GM19452 (cell line): ENCODE measurements at regions not wholly inside any gene's neighbourhood (a gene's known extent, or its start where the extent isn't known, plus 50 kb on each side); places are given as distances from the start of the nearest gene placed in this dataset.

ENCODE experiments used
- ATAC-seq: cut with Tn5 transposase; IDR thresholded peaks from one replicate; pipeline ENCODE4 v1.9.1; 2021; ENCODE audit not compliant: unreplicated experiment

DNA sequence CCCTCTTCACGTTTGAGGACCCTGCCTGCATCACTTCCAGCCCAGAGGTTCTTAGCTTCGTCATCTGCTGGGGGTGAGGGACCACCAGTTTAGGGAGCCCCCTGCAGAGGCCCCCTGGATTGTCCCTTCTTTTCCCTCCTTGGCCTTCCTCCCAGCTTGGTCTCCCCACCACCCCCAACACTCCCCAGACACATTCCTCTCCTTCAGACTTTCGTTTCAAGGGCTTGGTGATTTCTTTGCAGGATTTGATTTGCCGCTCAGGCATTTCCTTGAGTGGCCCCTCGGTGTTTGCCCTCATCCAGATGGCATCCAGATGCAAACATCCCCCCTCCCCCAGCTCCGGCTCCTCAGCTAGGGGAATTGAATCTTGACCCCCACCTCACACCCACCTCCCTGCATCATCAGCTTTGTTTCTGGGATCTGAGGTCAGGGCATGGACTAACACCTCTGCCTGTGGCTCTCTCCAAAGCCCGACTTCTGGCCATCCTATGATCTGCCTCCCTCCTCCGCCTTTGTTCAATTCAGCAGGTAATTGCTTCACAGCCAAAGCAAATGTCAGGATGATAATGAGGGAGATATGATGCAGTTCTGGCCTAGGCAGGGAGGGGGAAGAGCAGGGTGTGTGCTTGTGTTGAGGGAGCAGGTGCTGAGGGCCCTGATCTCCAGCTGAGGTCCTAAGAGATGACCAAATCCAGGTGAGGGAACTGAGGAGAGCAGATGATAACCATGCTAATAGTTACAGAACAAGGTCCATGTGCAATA, 141.5 kb downstream of the VEGFA start:
- no peak for ATAC-seq

DNA sequence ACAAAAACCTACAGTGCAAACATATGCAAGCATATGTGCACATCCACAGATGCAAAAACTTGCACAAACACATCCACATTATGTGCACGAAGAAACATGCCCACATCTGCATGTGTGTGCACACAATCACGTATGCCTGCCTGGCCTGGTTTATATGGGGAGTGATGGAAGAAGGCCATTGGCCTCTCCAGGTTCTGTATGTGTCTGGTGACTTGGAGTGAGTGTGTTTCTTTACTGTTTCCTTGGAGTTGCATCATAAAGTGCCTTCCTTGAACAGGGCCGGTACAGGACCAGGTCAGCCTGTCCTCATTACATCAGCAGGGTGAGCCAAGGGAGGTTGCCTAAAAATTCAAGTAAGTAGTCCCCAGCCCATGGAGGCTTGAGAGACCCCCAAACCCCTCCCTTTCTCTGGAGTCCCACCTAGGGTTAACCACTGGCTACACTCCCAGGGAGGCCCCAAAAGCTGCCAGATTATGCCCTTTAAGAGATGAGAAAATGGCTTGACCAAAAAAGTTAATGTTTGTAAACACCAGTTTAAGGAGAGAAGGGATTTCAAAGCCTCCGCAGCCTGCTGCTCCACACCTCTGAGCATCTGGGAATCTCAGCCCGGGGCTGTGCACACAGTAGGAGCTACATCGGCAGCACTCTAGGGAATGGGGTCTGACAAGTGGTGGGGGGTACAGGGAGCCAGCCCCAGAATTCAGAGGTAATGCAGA, 140.8 kb downstream of the VEGFA start:
- ATAC-seq = no peak

- no peak for ATAC-seq
Observed at GRCh38 chr6:43910149-43910637, 140.2 kb downstream of the VEGFA start.

DNA sequence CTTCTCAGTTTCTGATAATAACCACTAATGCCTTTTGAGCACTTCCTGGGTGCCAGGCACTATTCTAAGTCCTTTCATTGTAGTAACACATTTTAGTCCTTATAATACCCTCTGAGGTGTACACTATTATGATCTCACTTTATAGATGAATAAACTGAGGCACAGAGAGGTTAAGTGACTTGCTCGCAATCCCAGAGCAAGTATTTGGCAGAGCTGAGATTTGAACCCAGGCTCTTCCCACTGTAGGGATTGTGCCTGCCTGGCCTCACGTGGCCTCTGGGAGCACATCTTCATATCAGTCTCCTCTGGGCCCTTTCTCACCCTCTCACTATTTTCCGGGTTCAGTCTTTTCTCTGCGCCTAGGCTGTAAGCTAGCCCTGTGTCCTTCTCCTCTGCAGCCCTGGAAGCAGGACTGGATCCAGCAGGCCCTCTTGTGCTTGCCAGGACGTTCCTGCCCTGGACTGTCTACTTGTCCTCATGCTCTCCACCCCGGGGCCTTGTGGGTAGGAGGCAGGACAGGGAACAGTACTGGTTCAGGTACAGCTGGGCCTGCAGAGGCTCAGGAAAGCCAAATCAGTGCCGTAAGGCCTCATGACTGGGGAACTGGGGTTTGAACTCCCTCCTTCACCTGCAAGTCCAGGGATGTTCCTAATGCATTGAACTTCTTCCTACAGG, 139.6 kb downstream of the VEGFA start:
- no peak for ATAC-seq

GRCh38 chr6:43907789-43908472, 137.9 kb downstream of the VEGFA start:
- ATAC-seq = no peak

- no peak for ATAC-seq
Observed at GRCh38 chr6:43907312-43907711, 137.3 kb downstream of the VEGFA start.

GRCh38 chr6:43904311-43905123, 134.5 kb downstream of the VEGFA start:
- no peak for ATAC-seq

- ATAC-seq = no peak
Observed at GRCh38 chr6:43903739-43904290, 133.8 kb downstream of the VEGFA start.

DNA sequence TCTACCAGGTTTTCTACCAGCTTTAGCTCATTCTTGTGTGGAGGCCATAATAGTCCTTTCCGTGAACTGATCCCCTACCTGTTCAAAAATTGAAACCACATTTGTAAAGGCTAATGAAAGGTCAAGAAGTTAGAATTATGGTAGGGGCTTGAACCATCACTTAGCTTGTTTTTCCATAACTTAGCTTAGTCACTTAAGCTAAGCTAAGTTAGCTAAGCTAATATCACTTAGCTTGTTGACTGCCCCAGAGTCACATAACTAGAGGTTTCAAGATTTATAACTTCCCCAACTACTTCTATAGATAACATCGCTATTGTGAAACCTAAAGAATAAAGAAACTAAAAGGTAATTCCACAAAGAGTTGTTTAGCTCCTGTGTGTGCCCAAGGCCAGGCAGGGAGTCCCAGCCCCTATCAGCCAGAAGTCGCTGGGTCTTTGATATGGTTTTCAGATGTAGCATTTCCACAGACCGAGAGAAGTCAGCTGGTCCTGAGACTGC, 131.8 kb downstream of the VEGFA start:
- ATAC-seq = no peak

GRCh38 chr6:43900916-43901732, 131.1 kb downstream of the VEGFA start:
- no peak for ATAC-seq

- ATAC-seq = no peak
Observed at GRCh38 chr6:43900560-43900915, 130.5 kb downstream of the VEGFA start.

GRCh38 chr6:43899830-43900229, 129.8 kb downstream of the VEGFA start:
- ATAC-seq = no peak

- no peak for ATAC-seq
Observed at GRCh38 chr6:43898358-43899131, 128.5 kb downstream of the VEGFA start.

DNA sequence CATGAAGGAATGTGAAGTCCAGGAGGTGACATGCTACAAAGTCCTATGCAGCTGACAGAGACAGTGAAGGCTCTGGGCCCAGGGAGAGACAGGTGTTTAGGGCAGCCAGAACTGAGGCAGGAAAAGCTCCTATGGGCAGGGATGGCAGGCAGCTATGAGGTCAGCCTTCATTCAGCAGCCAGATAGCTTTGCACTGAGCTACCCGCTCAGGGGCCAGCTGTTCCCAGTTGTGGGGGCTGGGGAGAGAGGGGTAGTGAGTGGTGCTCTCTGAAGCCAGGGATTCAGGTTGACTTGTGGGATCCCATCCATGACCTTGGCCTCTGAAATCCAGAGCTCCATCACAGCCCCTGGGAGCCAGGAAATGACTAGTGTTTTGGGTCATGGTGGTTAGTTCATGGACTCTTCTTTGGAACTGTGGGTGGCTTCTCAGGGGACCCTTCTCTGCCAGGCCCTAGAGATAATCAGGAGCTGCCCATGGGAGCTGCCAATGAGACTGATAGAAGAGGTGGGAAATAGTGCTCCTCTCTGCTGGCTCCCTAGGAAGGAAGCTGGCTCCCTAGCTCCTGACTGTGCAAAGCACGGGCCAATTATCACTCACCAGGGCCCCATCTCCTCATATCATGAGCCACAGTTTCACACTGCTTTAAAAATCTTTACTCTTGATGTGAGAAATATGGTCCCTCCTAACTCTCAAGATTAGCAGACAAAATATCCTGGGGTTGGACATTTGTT, 127.7 kb downstream of the VEGFA start:
- no peak for ATAC-seq

- ATAC-seq = no peak
Observed at GRCh38 chr6:43896329-43897255, 126.6 kb downstream of the VEGFA start.

GRCh38 chr6:43895656-43896328, 125.8 kb downstream of the VEGFA start:
- no peak for ATAC-seq
